ENCODE measurements at regions not wholly inside any gene's neighbourhood (a gene's known extent, or its start where the extent isn't known, plus 50 kb on each side); places are given as distances from the start of the nearest gene placed in this dataset.

DNA sequence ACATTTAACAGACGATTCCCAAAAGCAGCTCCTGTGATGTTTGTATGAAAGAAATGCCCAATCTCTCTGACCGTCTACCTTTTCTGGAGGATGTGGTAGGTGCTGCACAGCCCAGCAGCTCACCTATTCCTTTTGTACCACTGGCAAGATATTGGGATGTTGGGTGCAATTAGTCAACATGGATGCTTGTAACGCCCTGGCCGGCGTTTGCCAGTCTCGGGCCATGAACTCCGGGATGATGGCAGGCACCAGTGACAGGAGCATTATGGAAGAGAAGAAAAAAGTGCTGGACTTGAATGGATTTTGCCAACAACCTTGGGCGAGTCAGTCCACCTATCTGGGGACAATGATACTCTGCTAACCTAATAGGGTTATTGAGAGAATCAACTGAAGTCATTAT is 69.0 kb upstream of the ZNF438 start:
- H4K20me1 ChIP-seq (ENCODE audit: insufficient read depth, low read length): no peaks in the 10 kb centered on the region
- WGBS (ENCODE audit: low lambda C conversion rate): 61% methylated on average over 8 of the region's 8 CpGs
- H3K4me1 ChIP-seq (ENCODE audit: insufficient read depth, low read length): no peaks in the 10 kb centered on the region
- peaks cover 0 to 15% of the 10 kb centered on the region in 2 experiments for H3K27me3 ChIP-seq (ENCODE audit: control insufficient read depth in 1 of 2, insufficient read depth in 2 of 2, low read length in 2 of 2)
- H3K4me2 ChIP-seq (ENCODE audit: low read depth, low read length): no peak overlapping the region
- no peak overlapping the region for H3K9ac ChIP-seq (ENCODE audit: insufficient read depth, low read depth, low read length)
- in situ Hi-C loops (cut with HindIII; ENCODE audit: extremely low pct_ligation_motif_present, low pct_unique_long_range_greater_than_20kb): no loop called here
- H3K79me2 ChIP-seq (ENCODE audit: insufficient read depth, low read length): no peaks in the 10 kb centered on the region
- intact Hi-C loops (cut with micrococcal nuclease; ENCODE audit: unreplicated experiment): no loop called here
- no TSS peak for BruUV-seq (replicated peaks)
- ChIA-PET POLR2A (no interaction called here), CTCF (ENCODE audit: low intra/inter-chr PET ratio, low total read pairs) (no interaction called here)
- TF ChIP-seq SOX6 (IDR thresholded peaks at IDR 0.05) (no peak), SOX6 (CRISPR knock-in tag; IDR thresholded peaks at IDR 0.05) (no peak), BRD4 (CRISPR knock-in tag; IDR thresholded peaks at IDR 0.05) (no peak), ATAD3A (CRISPR knock-in tag; IDR thresholded peaks at IDR 0.05) (no peak), TEAD2 (CRISPR knock-in tag; IDR thresholded peaks at IDR 0.05) (no peak), ZSCAN30 (CRISPR knock-in tag; IDR thresholded peaks at IDR 0.05) (no peak), ZFP1 (CRISPR knock-in tag; IDR thresholded peaks at IDR 0.05) (no peak), ESRRA (CRISPR knock-in tag; IDR thresholded peaks at IDR 0.05; ENCODE audit: low read depth) (no peak), JUNB (CRISPR knock-in tag; IDR thresholded peaks at IDR 0.05; ENCODE audit: borderline replicate concordance) (no peak), ADNP (CRISPR knock-in tag; IDR thresholded peaks at IDR 0.05) (no peak), DPF2 (CRISPR knock-in tag; IDR thresholded peaks at IDR 0.05; ENCODE audit: borderline replicate concordance, low read depth) (no peak), GATAD2A (CRISPR knock-in tag; IDR thresholded peaks at IDR 0.05) (no peak), NCOA5 (CRISPR knock-in tag; IDR thresholded peaks at IDR 0.05) (no peak), ZBTB38 (CRISPR knock-in tag; IDR thresholded peaks at IDR 0.05) (no peak), ZC3H4 (CRISPR knock-in tag; IDR thresholded peaks at IDR 0.05; ENCODE audit: borderline replicate concordance) (no peak), KDM2A (CRISPR knock-in tag; IDR thresholded peaks at IDR 0.05; ENCODE audit: borderline replicate concordance, low read depth) (no peak)
- TF ChIP-seq, protein P1, sequence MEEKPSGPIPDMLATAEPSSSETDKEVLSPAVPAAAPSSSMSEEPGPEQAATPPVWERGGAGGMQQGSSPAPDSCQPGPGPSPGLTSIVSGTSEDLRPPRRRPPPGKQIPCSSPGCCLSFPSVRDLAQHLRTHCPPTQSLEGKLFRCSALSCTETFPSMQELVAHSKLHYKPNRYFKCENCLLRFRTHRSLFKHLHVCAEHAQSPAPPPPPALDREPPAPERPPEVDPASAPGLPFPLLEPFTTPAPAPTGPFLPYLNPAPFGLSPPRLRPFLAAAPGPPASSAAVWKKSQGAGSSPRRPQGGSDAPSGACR (CRISPR knock-in tag; IDR thresholded peaks at IDR 0.05): no peak
- TF ChIP-seq, protein P2, sequence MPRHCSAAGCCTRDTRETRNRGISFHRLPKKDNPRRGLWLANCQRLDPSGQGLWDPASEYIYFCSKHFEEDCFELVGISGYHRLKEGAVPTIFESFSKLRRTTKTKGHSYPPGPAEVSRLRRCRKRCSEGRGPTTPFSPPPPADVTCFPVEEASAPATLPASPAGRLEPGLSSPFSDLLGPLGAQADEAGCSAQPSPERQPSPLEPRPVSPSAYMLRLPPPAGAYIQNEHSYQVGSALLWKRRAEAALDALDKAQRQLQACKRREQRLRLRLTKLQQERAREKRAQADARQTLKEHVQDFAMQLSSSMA (CRISPR knock-in tag; IDR thresholded peaks at IDR 0.05): no peak
- TF ChIP-seq, protein P3, sequence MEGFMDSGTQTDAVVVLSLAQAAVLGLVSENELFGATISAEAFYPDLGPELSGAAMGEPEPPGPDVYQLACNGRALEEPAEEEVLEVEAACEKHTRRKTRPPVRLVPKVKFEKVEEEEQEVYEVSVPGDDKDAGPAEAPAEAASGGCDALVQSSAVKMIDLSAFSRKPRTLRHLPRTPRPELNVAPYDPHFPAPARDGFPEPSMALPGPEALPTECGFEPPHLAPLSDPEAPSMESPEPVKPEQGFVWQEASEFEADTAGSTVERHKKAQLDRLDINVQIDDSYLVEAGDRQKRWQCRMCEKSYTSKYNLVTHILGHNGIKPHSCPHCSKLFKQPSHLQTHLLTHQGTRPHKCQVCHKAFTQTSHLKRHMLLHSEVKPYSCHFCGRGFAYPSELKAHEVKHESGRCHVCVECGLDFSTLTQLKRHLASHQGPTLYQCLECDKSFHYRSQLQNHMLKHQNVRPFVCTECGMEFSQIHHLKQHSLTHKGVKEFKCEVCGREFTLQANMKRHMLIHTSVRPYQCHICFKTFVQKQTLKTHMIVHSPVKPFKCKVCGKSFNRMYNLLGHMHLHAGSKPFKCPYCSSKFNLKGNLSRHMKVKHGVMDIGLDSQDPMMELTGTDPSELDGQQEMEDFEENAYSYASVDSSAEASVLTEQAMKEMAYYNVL (CRISPR knock-in tag; IDR thresholded peaks at IDR 0.05; ENCODE audit: borderline replicate concordance): no peak
- TF ChIP-seq, protein P4, sequence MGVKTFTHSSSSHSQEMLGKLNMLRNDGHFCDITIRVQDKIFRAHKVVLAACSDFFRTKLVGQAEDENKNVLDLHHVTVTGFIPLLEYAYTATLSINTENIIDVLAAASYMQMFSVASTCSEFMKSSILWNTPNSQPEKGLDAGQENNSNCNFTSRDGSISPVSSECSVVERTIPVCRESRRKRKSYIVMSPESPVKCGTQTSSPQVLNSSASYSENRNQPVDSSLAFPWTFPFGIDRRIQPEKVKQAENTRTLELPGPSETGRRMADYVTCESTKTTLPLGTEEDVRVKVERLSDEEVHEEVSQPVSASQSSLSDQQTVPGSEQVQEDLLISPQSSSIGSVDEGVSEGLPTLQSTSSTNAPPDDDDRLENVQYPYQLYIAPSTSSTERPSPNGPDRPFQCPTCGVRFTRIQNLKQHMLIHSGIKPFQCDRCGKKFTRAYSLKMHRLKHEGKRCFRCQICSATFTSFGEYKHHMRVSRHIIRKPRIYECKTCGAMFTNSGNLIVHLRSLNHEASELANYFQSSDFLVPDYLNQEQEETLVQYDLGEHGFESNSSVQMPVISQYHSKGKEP (CRISPR knock-in tag; IDR thresholded peaks at IDR 0.05): no peak
- H3K36me3 ChIP-seq (replicated peaks in 1 of 2; ENCODE audit: control insufficient read depth in 1 of 2, insufficient read depth in 2 of 2, low read length in 2 of 2): no peaks in the 10 kb centered on the region
- H2AFZ ChIP-seq (ENCODE audit: low read length): no peak overlapping the region
- no peak for DNase-seq (ENCODE audit: low spot score)
- ATAC-seq: no peak
- no peak overlapping the region for H3K27ac ChIP-seq (ENCODE audit: extremely low read length, insufficient read depth, low read length)
- FAIRE-seq: no peak
- H3K4me3 ChIP-seq (replicated peaks in 1 of 3; ENCODE audit: insufficient read depth in 1 of 3, low read depth in 2 of 3, low read length in 3 of 3): no peak overlapping the region
- H3K9me3 ChIP-seq (ENCODE audit: low read length): no peaks in the 10 kb centered on the region
